A549 (cell line): ENCODE measurements at regions not wholly inside any gene's neighbourhood (a gene's known extent, or its start where the extent isn't known, plus 50 kb on each side); places are given as distances from the start of the nearest gene placed in this dataset.

Source experiments
- CHD2 ChIP-seq: fragments of 150-350 bp; IDR thresholded peaks from 2 replicates; pipeline ENCODE4 v1.6.1; 2014; ENCODE audit warnings: low read length; ENCODE audit not compliant: partially characterized antibody
- TF ChIP-seq, protein P1 (sequence below): fragments of >200 bp; sonication (Bioruptor Twin); formaldehyde crosslinking; IDR thresholded peaks from 3 replicates; pipeline ENCODE4 v1.5.1; 2016

DNA sequence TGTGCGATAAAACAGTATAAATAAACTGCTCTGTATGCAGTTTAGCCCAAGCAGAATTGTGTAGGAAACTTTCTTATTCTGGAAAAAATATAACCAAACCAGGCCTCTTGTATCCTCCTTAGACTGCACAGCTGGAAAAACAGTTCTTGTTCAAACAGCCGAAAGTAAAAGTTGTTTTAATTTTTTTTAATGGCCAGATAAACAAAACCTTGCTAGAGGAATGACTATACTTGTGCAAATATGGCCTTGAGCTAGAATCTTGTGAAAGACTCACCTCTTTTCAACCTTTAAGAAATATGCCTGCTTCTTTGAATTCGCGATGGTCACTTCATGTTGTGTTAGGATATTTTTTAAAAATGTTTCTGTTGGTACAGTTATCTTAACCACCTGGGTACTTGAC is 114.5 kb upstream of the MAF start:
- TF ChIP-seq CHD2 = no peak
- TF ChIP-seq, protein P1, sequence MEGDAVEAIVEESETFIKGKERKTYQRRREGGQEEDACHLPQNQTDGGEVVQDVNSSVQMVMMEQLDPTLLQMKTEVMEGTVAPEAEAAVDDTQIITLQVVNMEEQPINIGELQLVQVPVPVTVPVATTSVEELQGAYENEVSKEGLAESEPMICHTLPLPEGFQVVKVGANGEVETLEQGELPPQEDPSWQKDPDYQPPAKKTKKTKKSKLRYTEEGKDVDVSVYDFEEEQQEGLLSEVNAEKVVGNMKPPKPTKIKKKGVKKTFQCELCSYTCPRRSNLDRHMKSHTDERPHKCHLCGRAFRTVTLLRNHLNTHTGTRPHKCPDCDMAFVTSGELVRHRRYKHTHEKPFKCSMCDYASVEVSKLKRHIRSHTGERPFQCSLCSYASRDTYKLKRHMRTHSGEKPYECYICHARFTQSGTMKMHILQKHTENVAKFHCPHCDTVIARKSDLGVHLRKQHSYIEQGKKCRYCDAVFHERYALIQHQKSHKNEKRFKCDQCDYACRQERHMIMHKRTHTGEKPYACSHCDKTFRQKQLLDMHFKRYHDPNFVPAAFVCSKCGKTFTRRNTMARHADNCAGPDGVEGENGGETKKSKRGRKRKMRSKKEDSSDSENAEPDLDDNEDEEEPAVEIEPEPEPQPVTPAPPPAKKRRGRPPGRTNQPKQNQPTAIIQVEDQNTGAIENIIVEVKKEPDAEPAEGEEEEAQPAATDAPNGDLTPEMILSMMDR = no peak
